ENCODE measurements at regions not wholly inside any gene's neighbourhood (a gene's known extent, or its start where the extent isn't known, plus 50 kb on each side); places are given as distances from the start of the nearest gene placed in this dataset.
"Not testable (repeated sequence)": the region's sequence is repeated elsewhere in the genome, so short reads cannot be mapped to it uniquely, and the experiment has no call there.

GRCh38 chr6:170093658-170094596, 197.0 kb downstream of the DLL1 start:
- DNase-seq = no peak

DNA sequence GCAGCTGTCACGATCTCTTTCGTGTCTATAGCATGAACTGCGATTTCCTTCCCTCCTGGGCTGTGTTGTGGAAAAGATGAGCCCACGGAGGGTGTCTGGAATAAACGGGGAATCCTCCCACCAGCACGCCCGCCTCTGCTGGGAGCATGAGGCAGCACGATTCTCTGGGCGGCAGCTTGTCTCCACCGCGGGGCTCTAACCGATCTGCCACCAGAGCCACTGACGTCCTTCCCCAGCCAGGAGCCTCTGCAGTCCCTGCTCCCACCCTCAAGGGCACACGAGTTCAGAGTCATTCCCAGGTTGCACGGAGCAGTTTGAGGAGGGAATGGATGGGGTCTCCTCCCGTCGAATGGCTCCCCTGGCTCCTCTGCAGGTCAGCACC, 197.6 kb downstream of the DLL1 start:
- DNase-seq = no peak

DNA sequence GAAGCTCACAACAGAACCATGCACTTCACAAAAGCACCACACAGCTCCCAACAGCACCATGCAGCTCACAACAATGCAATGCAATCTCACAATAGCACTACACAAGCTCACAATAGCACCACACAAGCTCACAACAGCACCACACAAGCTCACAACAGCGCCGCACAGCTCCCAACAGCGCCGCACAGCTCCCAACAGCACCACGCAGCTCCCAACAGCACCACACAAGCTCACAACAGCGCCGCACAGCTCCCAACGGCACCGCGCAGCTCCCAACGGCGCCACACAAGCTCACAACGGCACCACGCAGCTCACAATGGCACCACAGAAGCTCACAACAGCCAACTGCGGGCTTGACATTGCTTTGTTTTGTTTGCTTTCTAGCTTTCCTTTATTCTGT, 198.1 kb downstream of the DLL1 start:
- DNase-seq = no peak

DNA sequence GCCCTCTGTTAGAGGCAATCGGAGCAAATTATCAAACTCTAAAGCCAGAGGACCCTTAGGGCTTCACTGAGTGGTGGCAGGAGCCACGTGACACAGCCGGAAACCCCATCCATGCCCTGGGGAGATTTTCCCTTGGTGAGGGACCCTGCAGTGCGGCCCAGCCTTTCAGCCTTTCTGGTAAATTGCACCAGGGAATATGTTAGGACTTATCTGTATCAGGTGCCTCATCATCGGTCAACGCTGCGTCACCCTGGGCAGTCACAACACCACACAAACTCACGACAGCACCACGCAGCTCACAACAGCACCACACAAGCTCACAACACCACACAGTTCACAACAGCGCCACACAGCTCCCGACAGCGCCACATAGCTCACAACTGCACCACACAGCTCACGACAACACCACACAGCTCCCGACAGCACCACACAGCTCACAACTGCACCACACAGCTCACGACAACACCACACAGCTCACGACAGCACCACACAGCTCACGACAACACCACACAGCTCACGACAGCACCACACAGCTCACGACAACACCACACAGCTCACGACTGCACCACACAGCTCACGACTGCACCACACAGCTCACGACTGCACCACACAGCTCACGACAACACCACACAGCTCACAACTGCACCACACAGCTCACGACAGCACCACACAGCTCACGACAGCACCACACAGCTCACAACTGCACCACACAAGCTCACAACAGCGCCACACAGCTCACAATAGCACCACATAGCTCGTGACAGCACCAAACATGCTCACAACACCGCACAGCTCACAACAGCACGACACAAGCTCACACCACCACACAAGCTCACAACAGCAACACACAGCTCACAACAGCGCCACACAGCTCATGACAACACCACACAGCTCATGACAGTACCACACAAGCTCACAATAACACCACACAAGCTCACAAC, 199.0 kb downstream of the DLL1 start:
- DNase-seq = no peak

DNA sequence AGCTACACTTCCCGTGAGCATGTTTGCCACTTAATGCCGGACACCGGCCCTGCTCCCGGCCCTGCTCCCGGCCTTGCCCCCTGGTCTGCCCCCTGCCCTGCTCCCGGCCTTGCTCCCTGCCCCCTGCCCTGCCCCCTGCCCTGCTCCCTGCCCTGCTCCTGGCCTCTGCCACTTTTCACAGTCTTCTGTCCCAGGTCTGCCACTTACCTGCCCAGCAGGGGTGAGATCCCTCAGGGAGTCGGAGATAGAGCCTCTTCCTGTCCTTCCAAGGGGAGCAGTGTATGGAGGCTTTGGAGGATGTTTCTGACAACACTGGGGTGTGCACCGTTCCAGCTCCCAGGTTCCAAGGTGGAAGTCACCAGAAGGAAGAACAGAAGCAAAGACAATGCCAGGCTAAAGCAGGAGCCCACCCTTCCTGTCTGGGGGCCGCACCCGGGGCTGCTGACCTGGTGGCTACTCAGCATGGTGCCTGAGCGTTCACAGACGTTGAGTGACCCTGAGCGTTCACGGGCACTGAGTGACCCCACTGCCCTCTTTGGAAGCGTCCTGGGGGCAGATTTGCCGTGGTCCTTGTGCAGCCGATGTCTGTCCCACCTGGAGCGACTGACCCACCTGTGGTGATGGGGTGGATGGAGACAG, 199.8 kb downstream of the DLL1 start:
- DNase-seq = no peak

DNA sequence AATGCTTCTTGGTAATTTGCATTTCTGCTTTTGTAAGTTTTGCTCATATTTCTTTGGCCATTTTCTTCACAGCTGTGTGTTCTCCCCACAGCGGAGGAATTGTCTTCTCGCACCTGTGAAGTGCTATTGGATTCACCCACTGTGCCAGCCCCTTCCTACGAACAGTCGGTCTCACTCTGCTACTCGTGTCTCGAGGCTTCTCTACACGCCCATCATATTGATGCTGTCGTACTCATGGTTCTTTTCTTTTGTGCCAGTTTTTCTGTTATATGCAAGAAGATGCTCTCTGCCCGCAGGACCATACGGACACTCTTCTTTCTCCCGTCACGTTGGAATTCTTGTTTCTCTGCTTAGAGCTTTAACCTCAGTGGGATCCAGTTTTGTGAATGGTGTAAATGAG, 200.3 kb downstream of the DLL1 start:
- no peak for DNase-seq

GRCh38 chr6:170089963-170090362, 200.9 kb downstream of the DLL1 start:
- DNase-seq = no peak

DNA sequence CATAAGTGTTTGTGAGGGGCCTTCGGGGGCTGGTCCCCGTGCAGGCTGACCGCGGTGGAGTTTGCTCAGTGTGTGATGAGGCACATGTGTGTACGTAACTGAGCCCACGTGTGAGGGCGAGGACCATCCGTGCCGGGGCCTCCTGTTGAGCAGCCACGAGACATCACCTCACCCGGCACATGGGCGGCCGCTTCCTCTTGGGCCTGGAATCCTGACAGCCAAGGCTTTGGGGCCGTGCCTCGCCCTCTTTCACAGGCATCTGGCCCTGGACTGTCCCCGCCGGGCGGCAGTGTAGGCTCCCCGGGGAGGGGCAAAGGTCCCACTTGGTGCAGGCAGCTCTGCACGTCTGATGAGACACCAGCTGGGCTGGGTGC, 202.3 kb downstream of the DLL1 start:
- DNase-seq = no peak

DNA sequence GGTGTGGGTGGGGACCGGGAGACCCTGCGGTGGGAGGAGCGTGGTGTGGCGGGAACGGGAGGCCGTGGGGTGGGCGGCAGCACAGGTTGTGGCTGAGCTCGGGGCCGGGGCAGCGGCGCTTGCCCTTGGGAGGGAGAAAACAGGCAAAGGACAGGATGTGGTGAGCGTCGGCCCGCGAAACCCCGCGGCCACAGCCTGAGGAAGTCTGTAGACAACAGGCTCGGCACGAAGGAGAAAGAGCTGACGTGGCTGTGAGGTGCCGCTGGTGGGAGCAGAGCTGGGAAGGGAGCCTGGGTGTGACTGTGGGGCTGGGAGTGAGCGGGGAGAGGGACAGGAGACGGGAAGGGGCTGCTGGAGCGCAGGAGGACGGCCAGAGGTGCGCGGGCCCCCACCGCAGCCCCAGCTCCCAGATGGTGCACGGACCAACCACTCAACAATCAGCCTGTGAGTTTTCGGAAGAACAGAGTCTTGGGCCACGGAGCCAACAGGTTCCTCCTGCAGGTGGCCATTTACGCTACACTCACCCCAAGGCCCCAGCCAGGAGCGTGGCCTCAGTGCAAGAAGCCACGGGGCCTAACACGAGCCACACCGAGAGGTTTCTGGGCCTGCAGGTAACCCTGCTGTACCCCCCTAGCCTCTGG, 202.8 kb downstream of the DLL1 start:
- no peak for DNase-seq

DNA sequence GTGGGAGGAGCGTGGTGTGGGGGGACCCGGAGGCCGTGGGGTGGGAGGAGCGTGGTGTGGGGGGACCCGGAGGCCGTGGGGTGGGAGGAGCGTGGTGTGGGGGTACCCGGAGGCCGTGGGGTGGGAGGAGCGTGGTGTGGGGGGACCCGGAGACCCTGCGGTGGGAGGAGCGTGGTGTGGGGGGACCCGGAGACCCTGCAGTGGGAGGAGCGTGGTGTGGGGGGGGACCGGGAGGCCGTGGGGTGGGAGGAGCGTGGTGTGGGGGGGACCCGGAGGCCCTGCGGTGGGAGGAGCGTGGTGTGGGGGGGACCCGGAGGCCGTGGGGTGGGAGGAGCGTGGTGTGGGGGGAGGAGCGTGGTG, 203.5 kb downstream of the DLL1 start:
- not testable (repeated sequence) for DNase-seq

- DNase-seq = no peak
These were observed 204.0 kb downstream of the DLL1 start for GRCh38 chr6:170086639-170087420.

GRCh38 chr6:170085475-170086401, 205.1 kb downstream of the DLL1 start:
- no peak for DNase-seq

DNA sequence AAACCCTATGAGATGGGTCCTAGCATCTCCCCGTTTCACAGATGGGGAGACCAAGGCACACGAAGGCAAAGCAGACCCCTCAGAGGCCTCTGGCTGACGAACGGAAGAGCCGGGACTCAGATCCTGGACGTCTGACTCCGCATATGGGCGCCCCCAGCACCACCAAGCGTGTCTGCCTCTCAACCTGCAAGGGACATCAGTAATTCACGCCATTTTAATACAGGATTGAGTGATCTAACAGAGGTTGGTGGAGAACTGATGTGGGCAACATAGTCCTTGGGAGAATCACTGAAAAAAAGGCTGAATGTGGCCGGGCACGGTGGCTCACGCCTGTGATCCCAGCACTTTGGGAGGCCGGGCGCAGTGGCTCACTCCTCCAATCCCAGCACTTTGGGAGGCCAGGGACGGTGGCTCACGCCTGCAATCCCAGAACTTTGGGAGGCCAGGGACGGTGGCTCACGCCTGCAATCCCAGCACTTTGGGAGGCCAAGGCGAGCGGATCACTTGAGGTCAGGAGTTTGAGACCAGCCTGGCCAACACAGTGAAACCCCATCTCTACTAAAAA, 206.6 kb downstream of the DLL1 start:
- no peak for DNase-seq

DNA sequence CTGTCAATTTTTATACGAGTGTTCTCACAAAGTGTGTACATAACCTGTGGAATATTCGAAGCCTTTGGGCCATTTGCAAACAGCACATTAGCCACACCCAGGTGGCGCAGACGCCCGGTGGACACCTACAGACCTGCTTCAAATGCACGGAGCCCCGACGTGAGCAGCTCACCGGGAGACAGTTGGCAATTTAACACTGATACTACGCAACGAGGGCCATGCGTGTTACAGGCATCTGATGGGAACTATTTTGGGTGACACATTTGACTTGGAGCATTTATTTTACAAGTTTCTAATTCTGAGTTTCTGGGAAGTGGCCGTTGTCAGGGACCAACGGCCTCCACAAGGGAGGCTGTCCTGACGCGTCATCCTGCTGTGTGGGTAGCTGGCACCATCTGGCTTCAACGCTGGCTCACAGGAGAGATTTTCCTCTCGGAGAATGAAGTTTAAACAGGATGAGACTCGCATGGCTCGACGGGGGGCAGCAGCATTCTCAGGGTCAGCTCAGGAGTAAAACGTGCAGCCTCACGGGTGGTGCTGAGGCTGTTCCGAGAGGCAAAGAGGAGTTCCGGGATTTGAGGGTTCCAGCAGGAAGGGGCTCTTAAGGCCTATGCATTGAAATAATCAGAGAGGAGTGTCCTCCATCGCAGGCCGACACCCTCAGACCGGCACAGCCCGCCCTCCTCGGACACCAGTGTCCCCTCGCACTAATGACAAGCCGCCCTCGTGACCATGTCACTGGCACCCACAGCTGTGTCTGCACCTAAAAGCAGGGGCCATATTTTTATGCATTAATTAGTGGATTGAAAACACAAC, 207.4 kb downstream of the DLL1 start:
- DNase-seq = no peak

GRCh38 chr6:170082531-170083187, 208.2 kb downstream of the DLL1 start:
- no peak for DNase-seq

GRCh38 chr6:170082067-170082466, 208.8 kb downstream of the DLL1 start:
- no peak for DNase-seq

GRCh38 chr6:170081556-170081955, 209.3 kb downstream of the DLL1 start:
- no peak for DNase-seq

DNA sequence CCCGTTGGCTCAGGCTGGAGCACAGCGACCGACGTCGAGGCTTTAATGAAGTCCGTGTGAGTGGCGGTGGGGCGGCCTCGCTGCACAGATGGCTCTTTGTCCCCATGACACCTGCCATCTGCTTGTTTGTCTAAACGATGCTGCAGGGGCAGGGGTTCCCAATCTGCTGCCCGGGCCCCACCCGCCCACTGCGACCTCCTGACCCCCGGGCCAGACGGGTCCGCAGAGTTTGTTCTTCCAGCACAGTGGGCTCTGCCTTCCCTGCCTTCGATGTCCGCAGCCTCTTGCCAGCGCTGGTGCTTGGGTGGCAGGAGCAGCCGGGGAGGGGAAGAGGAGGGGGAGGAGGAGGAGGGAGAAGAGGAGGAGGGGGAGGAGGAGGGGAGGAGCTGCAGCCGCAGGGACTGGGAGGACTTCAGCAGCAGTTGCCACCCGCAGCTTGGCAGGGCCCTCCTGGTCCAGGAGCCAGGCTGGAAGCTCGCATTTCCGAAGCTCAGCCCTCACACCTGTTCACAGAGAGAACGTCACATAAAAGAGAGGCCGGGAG, 210.0 kb downstream of the DLL1 start:
- DNase-seq = no peak

Measured in NCI-H446 treated with DMSO at 0.1 percent for 48 hours (cell line).